HT1080 (cell line): ENCODE measurements at regions not wholly inside any gene's neighbourhood (a gene's known extent, or its start where the extent isn't known, plus 50 kb on each side); places are given as distances from the start of the nearest gene placed in this dataset.
"Not testable (repeated sequence)": the region's sequence is repeated elsewhere in the genome, so short reads cannot be mapped to it uniquely, and the experiment has no call there.

Experiments used
- DNase-seq: peaks from one replicate; pipeline ENCODE4 v3.0.0-alpha.2; 2015; ENCODE audit warnings: low read depth

DNA sequence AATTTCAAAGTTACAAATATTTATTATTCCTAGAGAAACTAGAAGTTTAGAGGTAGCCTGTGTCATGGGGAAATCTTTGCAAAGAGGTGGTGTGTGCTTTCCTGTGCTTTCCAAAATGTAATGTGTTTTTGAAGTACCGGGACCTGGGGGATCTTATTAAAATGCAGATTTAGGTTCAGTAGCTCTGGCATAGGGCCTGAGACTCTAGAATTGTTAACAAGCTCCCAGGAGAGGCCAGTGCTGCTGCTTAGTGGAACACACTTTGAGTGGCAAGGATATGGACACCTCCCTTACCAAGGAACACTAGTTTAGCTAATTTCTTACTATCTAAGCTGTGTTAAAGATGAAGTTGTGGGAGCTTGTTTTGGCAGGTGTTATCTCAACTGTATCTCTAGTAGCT, 428.9 kb downstream of the VGLL3 start:
- no peak for DNase-seq

DNA sequence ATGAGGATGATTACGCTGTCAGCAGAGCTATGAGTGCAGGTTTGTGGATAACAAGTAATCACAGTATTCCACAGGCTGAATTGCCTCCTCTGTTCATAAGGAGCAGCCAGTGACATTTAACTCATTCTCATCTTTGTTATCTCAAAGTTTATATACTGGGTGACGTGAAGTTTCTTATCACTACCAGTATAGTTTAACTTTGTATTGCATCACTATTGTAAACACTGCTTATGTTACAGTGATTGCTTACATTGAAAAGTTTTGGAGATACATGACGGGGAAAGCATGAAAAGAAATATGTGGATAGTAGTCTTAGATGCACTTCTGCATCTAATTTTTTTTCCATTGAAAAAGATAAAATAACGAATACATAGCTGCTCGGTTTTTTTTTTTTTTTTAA, 429.7 kb downstream of the VGLL3 start:
- DNase-seq: no peak

DNA sequence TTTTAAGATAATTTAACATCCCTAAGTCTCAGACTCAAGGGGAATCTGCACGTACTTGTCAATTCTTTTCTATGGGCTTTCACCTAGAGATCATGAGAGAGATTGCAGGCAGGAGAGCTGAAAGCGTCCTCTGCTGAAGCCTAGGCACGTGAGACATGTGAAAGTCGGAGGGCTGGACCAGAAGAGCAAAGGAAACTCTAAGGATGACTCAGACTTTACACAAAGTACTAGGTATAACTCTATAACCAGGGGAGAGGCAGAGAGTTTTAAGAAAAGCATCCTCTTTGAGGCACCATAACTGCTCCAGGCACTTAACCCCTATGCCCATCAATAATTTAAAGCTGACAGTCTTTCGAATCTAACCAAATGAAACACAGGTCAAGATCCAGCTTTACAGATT, 436.6 kb downstream of the VGLL3 start:
- DNase-seq: peak; percentile 57

DNA sequence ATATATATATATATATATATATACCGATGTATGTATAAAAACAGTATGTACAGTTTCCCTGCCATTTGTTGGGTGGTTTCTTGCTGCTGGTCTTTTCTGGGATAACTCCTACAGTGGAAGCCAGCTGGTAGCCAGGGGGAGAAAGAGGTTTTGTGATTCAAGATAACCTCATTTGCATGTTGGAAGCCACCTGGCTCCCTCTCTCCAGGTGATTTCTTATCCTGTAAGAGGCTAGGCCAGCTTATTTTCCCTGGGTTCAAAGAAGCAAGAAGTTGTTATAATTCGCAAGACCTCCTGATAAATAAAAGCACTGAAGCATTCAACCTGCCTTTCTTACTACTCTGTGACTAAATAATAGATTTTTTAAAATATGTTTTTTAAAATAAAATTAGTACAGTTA, 443.3 kb downstream of the VGLL3 start:
- no peak for DNase-seq

DNA sequence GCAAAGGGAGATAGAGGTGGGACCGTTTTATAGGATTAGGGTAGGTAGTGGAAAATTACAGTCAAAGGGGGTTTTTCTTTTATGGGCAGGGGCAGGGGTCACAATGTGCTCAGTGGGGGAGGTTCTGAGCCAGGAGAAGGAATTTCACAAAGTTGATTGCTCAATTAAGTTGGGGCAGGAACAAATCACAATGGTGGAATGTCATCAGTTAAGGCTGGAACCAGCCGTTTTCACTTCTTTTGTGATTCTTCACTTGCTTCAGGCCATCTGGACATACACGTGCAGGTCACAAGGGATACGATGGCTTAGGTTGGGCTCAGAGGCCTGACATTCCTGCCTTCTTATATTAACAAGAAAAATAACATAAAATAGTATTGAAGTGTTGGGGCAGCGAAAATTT, 453.8 kb downstream of the VGLL3 start:
- DNase-seq: no peak

DNA sequence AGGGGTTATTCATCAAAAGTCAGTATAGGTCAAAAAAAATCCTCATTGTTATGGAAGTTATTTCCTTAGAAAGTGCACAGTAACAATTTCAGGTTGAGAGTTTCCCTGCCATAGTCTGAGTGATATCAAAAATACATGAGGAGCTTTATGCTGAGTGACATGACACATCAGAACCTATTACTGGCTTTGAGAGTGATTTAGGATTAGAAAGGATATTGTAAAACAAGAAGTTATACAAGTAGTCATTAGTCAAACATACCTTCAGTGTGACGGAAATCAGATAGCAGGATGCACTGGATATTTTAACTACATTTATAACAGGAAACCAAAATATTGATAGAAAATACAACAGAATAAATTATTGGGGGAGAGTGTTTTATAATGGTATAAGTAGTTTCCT, 471.1 kb downstream of the VGLL3 start:
- no peak for DNase-seq

DNA sequence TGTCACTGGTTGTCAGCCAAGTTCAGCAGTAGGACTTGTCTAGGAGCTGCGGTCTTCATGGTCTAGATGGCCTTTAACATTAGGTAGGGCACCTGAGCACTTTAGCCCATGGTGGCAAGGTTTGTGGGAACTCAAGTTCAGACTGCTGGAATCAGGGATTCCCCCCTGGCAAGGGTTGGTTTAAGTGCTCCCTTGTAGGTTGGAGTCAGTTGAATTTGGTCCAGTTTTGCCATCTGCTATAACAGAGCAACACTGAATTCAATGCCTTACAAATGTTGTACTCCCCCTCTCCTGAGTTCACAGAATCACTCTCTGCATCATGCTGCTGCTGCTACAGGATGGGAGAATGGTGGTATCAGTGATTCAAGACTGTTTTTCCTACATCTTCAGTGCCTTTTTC, 509.3 kb downstream of the VGLL3 start:
- no peak for DNase-seq

DNA sequence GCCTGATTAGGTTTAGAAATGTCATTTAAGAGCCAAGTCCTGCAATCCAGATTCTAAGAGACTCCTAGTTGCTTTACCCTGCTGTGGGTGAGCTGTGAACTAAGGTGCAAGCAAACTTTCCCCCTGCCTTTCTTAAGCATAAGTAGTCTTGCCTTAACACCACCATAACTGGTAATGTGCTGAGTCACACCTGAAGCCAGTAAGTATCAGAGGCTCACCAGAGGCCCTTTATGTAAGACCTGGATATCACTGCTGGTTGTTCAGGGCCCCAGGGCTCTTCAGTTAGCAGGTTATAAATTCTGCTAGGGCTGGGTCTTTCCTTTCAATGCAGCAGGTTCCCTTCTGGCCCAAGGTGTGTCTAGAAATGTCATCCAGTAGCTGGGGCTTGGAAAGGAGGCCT, 509.9 kb downstream of the VGLL3 start:
- DNase-seq: peak; percentile 5

DNA sequence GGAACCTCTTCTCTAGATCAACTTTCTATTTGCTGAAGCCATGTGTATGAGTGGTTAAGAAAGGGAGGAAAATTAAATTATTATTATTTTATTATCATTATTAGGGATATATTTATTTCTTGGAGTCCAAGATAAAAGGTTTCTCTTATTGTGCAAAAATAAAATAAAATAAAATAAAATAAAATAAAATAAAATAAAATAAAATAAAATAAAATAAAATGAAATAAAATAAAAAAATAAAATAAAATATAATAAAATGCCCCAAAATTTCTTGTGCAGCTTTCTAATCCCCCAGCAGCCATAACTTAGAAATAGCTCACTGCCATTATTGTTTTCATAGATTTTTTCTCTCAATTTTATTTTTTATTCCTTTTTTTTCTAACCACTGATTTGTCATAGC, 526.8 kb downstream of the VGLL3 start:
- no peak for DNase-seq

DNA sequence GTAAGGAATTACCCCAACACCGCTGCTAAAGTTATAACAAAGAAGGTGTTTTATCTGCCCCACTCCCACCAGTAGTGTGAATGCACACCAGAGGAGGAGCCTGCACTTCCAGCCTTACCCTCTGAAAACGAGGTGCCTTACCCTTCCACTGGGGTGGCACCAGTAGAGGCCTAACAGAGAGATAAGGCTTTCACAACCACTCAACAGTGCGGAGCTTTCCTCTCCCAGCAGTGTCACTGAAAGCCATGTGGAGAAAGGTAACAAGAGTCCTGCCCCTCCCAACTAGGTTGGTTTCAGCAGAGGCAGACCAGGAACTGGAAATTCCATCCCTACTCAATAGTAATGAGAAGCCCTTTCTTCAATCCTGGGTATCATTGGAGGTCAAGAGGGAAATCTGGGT, 539.2 kb downstream of the VGLL3 start:
- DNase-seq: no peak

DNA sequence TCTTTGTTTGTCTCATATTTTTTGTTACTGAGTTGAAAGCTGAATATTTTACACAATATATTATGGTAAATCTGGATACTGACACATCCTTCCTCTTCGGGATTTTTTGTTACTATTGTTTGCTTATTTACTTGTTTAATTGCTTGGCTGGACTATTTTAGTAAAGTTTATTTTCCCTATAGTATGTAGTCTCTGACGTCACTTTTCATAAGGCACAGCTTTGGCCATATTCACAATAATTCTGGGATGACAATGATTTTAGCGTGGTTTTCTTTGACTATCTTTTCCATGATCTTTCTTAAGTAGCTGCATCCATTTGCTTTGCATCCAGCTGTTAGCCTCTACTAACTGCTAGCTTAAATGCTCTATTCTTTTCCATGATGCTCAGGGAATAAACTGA, 552.4 kb downstream of the VGLL3 start:
- no peak for DNase-seq

DNA sequence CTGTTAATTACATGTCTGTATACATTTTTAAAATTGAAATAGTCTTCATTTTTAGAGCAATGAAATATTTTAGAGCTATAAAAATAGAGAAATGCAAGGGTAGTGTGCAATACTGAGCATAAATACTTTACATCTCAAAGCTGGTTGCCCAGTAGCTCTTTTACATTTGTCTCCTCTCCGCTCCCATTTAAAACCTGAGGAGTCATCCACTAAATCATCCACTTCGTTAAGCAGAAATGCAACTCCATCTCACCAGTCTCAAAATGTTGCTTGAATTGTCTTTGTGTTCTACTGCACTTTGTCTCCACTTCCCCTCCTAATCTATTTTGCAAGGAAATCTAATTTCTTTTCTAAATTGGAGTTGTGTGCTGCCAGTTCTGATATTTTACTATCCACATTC, 563.6 kb downstream of the VGLL3 start:
- no peak for DNase-seq

DNA sequence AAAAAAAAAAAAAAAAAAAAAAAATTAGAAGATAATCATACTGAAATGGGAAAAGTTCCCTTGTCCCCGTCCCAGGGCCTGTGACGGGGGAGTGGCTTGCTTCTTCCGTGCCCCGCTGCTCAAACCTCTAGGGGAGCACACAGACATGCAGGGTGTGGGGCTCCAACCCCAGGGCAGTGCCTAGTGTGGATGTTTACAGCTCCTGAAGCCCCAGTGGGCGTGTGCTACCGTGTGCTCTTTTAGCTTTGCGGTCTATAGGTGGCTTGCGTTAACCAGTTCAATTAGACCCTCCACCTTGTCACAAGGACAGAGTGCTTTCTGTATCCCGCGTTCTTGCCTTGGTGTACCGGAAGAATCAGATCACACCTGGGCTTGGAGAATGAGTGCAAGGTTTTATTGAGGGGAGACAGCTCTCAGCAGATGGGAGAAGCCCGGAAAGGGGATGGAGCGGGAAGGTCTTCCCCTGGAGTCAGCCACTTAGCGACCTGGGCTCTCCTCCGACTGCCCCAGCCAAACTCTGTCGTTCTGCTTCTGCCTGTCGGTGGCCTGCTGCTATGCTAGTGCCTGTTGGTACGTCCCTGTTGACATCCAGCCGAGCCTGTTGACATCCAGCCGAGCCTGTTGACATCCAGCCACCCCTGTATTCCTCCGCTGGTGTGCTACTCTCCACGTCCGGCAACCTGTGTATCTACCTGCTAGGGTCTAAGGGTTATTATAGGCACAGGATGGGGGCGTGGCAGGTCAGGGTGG, 569.8 kb downstream of the VGLL3 start:
- DNase-seq: no peak

DNA sequence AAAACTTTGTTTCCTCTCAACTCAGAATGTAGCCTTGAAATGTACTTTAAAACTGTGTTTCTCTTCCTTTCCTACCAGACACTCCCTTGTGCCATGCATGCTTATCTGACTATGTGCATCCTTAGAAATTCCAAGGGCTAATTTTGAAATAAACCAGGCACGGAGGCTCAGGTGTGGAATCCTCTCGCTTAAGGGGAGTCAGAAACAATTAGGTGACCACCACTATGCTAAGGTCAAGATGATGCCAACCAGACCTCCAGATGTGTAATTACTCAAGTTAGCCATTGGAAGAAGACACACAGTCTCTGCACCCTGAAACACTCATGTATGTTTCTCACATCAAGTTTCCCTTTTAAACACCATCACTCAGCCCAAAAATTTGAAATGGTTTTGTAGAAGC, 572.1 kb downstream of the VGLL3 start:
- no peak for DNase-seq

DNA sequence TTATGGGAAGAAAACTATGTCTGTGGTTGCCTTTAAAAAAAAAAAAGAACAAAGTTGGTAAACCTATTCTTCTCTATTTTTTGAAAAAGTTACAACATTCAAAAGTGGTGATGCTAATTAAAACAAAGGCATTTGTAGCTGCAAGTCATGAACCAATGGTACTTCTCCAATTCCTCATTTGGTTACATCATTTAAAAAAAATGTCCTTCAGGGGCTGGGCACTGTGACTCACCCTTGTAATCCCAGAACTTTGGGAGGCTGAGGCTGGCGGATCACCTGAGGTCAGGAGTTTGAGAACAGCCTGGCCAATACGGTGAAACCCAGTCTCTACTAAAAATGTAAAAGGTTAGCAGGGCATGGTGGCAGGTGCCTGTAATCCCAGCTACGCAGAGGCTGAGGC, 574.6 kb downstream of the VGLL3 start:
- peak; percentile 68 for DNase-seq

DNA sequence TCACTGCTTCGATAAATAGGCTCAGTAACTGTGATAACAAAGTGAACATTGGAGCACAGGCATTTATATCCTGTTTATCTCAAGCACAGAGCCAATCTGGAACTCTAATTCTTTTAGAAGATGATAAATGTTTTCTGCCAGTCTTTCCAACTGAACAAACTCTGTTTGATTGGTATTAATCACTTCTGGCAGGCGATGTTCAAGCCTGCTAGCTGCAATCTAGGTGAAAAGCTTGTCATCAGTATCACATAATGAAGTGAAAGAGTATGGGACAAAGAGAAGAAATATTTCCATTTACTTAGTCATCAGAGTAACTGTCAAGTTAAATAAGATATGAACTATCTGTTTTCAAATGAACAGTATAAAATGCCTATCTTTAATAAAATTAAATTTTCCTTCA, 577.3 kb downstream of the VGLL3 start:
- DNase-seq: no peak

DNA sequence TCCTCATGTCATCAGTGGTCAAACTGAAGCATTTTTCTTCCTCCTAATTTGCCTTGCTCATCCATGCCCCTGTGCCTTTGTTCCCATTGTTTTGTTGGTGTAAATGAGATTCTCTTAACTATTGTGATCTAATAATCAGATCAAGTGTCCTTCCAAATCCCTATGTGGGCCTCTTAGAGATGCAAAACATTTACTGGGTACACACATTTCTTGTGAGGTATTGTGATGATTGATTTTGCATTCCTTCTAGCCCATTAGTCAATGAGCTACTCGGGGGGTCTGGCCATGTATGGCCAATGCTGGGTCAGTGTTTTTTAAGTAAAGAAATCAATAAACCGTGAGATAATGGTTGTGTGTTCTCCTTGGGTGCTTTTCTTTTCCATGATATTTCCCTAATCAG, 580.4 kb downstream of the VGLL3 start:
- no peak for DNase-seq

DNA sequence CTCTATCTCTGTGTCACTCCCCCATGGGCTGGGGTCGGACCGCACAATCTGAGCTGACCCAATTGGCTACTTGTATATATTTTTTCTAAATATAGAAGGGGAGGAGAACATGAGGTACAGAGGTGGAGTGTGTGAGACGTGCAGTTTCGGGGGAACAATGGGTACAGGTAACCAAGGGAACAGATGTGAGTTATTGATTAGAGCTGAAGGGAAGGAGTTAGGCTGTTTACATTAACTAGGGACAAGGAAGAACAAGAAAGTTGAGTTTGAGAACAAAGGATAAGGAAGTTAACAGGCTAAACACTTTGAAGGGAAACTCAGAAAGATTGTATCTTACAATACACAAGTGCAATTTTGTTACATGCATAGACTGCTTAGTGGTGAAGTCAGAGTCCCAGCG, 601.2 kb downstream of the VGLL3 start:
- not testable (repeated sequence) for DNase-seq

DNA sequence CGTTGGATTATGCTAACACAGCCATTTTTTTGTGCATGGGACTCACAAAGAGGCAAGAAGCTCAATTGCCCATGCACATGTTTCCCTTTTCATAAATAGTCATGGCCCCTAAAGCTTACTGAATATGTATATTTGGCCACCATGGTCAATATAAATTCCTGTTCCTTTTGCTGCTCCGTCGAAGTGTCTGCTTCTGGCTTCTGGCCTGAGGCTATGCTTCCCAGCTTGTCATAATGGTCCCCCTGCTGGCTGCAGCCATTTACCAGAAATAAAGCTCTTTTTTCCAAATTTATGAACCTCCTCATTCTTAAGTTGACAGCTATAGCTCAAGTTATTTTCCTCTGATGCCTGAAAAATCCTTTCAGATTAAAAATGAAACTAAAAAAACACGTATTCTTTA, 602.1 kb downstream of the VGLL3 start:
- no peak for DNase-seq

DNA sequence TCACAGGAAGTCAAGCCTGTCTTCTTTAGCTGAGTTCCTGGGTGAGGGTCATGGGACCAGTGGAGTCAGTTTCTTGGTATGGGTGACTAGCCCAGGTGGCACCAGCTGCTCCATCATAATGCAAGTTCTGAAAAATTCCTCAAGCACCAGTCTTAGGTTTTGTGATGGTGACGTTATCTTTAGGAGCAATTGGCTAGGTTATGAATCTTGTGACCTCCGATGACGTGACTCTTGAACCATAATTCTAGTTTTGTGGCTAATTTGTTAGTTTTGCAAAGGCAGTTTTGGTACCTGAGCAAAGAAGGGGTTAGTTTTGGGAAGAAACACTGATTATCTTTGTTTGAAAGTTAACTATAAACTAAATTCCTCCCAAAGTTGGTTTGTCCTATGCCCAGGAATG, 608.4 kb downstream of the VGLL3 start:
- DNase-seq: no peak

DNA sequence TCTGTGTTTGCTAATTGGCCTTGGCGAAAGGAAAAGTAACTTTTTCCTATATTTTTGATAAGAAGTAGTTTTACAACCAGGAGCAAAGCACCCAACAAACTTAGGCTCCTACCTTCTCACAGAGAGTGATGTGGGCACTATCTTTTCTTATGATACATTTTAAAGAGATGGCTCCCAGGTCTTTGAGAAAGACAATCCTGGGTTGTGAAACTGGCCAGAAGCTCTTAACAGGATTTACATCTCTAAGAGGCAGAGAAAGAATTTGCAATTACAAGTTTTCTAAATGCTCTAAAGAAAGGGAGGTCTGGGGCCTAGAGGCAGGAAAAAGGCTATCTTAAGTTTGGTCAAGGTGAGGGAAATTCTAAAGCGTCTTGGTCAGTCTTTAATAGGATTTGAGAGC, 609.7 kb downstream of the VGLL3 start:
- DNase-seq: no peak

DNA sequence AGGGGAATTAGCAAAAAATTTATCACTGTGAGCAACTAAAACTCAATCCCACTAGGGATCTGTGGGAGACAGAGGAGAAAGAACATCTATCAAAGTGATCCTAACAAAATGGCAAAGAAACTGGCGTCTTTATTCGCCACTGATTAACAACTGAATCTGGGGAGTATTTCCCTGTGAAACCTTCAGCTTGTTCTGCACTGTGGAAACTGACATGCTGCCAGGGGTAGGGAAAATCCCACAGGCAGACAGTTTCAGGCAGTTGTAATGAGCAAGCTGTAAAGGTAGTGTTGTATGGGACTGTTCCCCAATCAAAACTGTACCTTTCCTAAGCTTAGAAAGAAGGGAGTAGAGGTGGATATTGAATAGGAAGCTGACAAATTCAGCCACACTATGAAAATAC, 611.7 kb downstream of the VGLL3 start:
- DNase-seq: no peak

DNA sequence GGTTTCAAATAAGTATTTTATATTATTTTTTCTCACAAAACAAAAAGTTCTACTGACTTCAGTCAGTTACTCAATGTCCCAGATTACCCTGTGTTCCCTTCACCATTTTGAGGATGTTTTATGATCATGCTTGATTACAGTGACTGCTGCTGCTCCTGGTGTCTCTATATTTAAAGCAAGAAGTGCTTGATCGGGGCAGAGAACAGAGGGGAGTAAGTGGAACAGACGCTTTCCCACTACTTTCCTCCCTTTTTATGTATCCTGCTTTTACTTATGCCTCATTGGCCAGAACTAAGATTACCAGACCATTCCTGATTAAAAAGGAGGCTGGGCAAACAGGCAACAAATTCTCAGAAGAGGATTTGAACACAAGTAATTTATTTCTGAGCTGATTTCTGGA, 612.1 kb downstream of the VGLL3 start:
- DNase-seq: no peak

DNA sequence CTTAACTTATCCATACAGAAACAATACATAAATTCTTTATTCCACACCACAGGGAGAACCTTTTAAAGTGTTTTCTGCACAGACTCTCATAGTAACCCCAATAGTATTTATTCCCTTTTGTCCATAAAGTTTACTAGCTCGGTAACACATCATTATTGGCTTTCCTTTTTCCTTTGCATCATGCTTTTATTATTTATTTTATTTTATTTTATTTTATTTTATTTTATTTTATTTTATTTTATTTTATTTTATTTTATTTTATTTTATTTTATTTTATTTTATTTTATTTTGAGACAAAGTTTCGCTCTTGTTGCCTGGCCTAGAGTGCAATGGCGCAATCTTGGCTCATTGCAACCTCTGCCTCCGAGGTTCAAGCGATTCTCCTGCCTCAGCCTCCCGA, 655.4 kb downstream of the VGLL3 start:
- DNase-seq: not testable (repeated sequence)
